Activated effector memory CD4-positive, alpha-beta T cell treated with anti-CD3 and anti-CD28 coated beads, Interleukin-2, amount 50 U/mL, for 16 hours (primary cell): ENCODE measurements at regions not wholly inside any gene's neighbourhood (a gene's known extent, or its start where the extent isn't known, plus 50 kb on each side); places are given as distances from the start of the nearest gene placed in this dataset.
"Not testable (repeated sequence)": the region's sequence is repeated elsewhere in the genome, so short reads cannot be mapped to it uniquely, and the experiment has no call there.

Experiments used
- DNase-seq: peaks from one replicate; pipeline ENCODE4 v3.0.0-alpha.2; 2020

- DNase-seq, result no peak
Observed at GRCh38 chr13:64090311-64090710, 2674.7 kb upstream of the PCDH20 start.

- no peak for DNase-seq
Observed at GRCh38 chr13:64088491-64088890, 2672.8 kb upstream of the PCDH20 start.

- DNase-seq, result no peak
Observed at GRCh38 chr13:64087624-64088023, 2672.0 kb upstream of the PCDH20 start.

GRCh38 chr13:64083811-64084210, 2668.2 kb upstream of the PCDH20 start:
- DNase-seq, result no peak

GRCh38 chr13:64083396-64083795, 2667.7 kb upstream of the PCDH20 start:
- DNase-seq, result no peak

- DNase-seq, result no peak
Observed at GRCh38 chr13:64078480-64078936, 2662.9 kb upstream of the PCDH20 start.

- DNase-seq, result no peak
Observed at GRCh38 chr13:64078025-64078424, 2662.4 kb upstream of the PCDH20 start.

- DNase-seq, result not testable (repeated sequence)
Observed at GRCh38 chr13:64077132-64077835, 2661.6 kb upstream of the PCDH20 start.

GRCh38 chr13:64075543-64076271, 2660.1 kb upstream of the PCDH20 start:
- no peak for DNase-seq

GRCh38 chr13:64074971-64075474, 2659.4 kb upstream of the PCDH20 start:
- DNase-seq, result no peak

- DNase-seq, result no peak
Observed at GRCh38 chr13:64073203-64073602, 2657.6 kb upstream of the PCDH20 start.

- no peak for DNase-seq
Observed at GRCh38 chr13:64071352-64071751, 2655.7 kb upstream of the PCDH20 start.

GRCh38 chr13:64069892-64070291, 2654.2 kb upstream of the PCDH20 start:
- no peak for DNase-seq

- DNase-seq, result no peak
Observed at GRCh38 chr13:64066711-64067110, 2651.1 kb upstream of the PCDH20 start.

- DNase-seq, result no peak
Observed at GRCh38 chr13:64061649-64062048, 2646.0 kb upstream of the PCDH20 start.

GRCh38 chr13:64057372-64058020, 2641.8 kb upstream of the PCDH20 start:
- no peak for DNase-seq

- DNase-seq, result no peak
Observed at GRCh38 chr13:64054321-64054720, 2638.7 kb upstream of the PCDH20 start.

- DNase-seq, result no peak
Observed at GRCh38 chr13:64052521-64052920, 2636.9 kb upstream of the PCDH20 start.

GRCh38 chr13:64051278-64051677, 2635.6 kb upstream of the PCDH20 start:
- DNase-seq, result no peak

GRCh38 chr13:64041296-64041695, 2625.6 kb upstream of the PCDH20 start:
- no peak for DNase-seq

- no peak for DNase-seq
Observed at GRCh38 chr13:64033921-64034320, 2618.3 kb upstream of the PCDH20 start.

GRCh38 chr13:64029343-64030093, 2613.9 kb upstream of the PCDH20 start:
- DNase-seq, result peak; percentile 24

GRCh38 chr13:64028551-64028950, 2612.9 kb upstream of the PCDH20 start:
- DNase-seq, result no peak
